OCI-LY1 (cell line): ENCODE measurements at regions not wholly inside any gene's neighbourhood (a gene's known extent, or its start where the extent isn't known, plus 50 kb on each side); places are given as distances from the start of the nearest gene placed in this dataset.

Source experiments
- H2AFZ ChIP-seq: fragments of 200-600 bp; sonication (generic), shearing (Covaris generic); 2 replicates; pipeline ENCODE4 v1.6.0; 2014; ENCODE audit warnings: antibody characterized with exemption, mild to moderate bottlenecking, low read length
- H3F3A ChIP-seq: fragments of 200-600 bp; sonication (generic), shearing (Covaris generic); 2 replicates; pipeline ENCODE4 v1.6.0; 2014; ENCODE audit warnings: mild to moderate bottlenecking, antibody characterized with exemption, low read length, moderate library complexity; ENCODE audit not compliant: insufficient read depth
- H3K27ac ChIP-seq: fragments of 200-600 bp; sonication (generic); 2 replicates; pipeline ENCODE4 v1.5.1; 2014; ENCODE audit warnings: low read length, mixed run types, mild to moderate bottlenecking, low read depth; ENCODE audit not compliant: poor library complexity, severe bottlenecking
- H3K27me3 ChIP-seq: fragments of 200-600 bp; sonication (generic); 2 replicates; pipeline ENCODE4 v1.6.0; 2014; ENCODE audit warnings: antibody characterized with exemption, mild to moderate bottlenecking, low read length, moderate library complexity; ENCODE audit not compliant: insufficient read depth
- H3K36me3 ChIP-seq: fragments of 200-600 bp; sonication (generic); 2 replicates; pipeline ENCODE4 v1.6.1; 2014; ENCODE audit warnings: mild to moderate bottlenecking, antibody characterized with exemption, low read length, moderate library complexity, mixed read lengths; ENCODE audit not compliant: insufficient read depth
- H3K4me1 ChIP-seq: fragments of 200-600 bp; sonication (generic); 2 replicates; pipeline ENCODE4 v1.5.1; 2014; ENCODE audit warnings: mild to moderate bottlenecking, low read length, moderate library complexity; ENCODE audit not compliant: insufficient read depth, severe bottlenecking
- H3K4me2 ChIP-seq: fragments of 200-600 bp; sonication (generic), shearing (Covaris generic); 2 replicates; pipeline ENCODE4 v1.6.1; 2014; ENCODE audit warnings: low read length
- H3K4me3 ChIP-seq: fragments of 200-600 bp; sonication (generic); 2 replicates; pipeline ENCODE4 v1.5.1; 2014; ENCODE audit warnings: low read length, low read depth, mild to moderate bottlenecking, mixed read lengths; ENCODE audit not compliant: poor library complexity, severe bottlenecking
- H3K79me2 ChIP-seq: fragments of 200-600 bp; shearing (Covaris generic); 2 replicates; pipeline ENCODE4 v1.6.1; 2016; ENCODE audit warnings: mixed run types, low read length, mixed read lengths; ENCODE audit not compliant: insufficient read depth
- H3K9ac ChIP-seq: fragments of 200-600 bp; sonication (generic), shearing (Covaris generic); 2 replicates; pipeline ENCODE4 v1.6.1; 2014; ENCODE audit warnings: mild to moderate bottlenecking, low read length, mixed read lengths
- H3K9me2 ChIP-seq: fragments of 200-600 bp; sonication (generic), shearing (Covaris generic); 2 replicates; pipeline ENCODE4 v1.6.1; 2014; ENCODE audit warnings: low read depth, mild to moderate bottlenecking, low read length, mixed read lengths
- H3K9me3 ChIP-seq: fragments of 200-600 bp; shearing (Covaris generic); 2 replicates; pipeline ENCODE4 v1.6.1; 2014; ENCODE audit warnings: low read length, mixed read lengths
- H4K20me1 ChIP-seq: fragments of 200-600 bp; sonication (generic), shearing (Covaris generic); 2 replicates; pipeline ENCODE4 v1.6.0; 2016; ENCODE audit warnings: mild to moderate bottlenecking, low read length; ENCODE audit not compliant: insufficient read depth
- CTCF ChIP-seq: fragments of 200-600 bp; sonication (generic), shearing (Covaris generic); IDR thresholded peaks from 2 replicates; pipeline ENCODE4 v1.5.1; 2017; ENCODE audit warnings: mild to moderate bottlenecking, antibody characterized with exemption, low read length, moderate library complexity, mixed read lengths
- EZH2 ChIP-seq: fragments of 200-600 bp; sonication (generic), shearing (Covaris generic); IDR thresholded peaks from 2 replicates; pipeline ENCODE4 v1.8.0; 2017; ENCODE audit warnings: borderline replicate concordance, mixed run types, mild to moderate bottlenecking, antibody characterized with exemption, low read length, moderate library complexity, mixed read lengths

- H3K9me3 ChIP-seq, result no peaks in the 10 kb centered on the region
- H3K9me2 ChIP-seq, result no peaks in the 10 kb centered on the region
- H3K27me3 ChIP-seq, result no peaks in the 10 kb centered on the region
- H3K27ac ChIP-seq, result no peak overlapping the region
- H3K4me2 ChIP-seq, result no peak overlapping the region
- H4K20me1 ChIP-seq, result no peaks in the 10 kb centered on the region
- no peak overlapping the region for H3K4me3 ChIP-seq
- H2AFZ ChIP-seq, result no peak overlapping the region
- no peaks in the 10 kb centered on the region for H3K79me2 ChIP-seq
- H3K4me1 ChIP-seq, result no peaks in the 10 kb centered on the region
- TF ChIP-seq CTCF, result no peak
- TF ChIP-seq EZH2, result no peak
- H3K9ac ChIP-seq, result no peak overlapping the region
- no peaks in the 10 kb centered on the region for H3K36me3 ChIP-seq
- no peaks in the 10 kb centered on the region for H3F3A ChIP-seq
Measured at GRCh38 chr2:129422028-129422427, 557.4 kb upstream of the RAB6C start.

GRCh38 chr2:129428086-129428660, 551.3 kb upstream of the RAB6C start:
- Histone ChIP-seq H3F3A (no peaks in the 10 kb centered on the region), H3K9me3 (no peaks in the 10 kb centered on the region), H3K36me3 (no peaks in the 10 kb centered on the region), H3K27me3 (no peaks in the 10 kb centered on the region), H4K20me1 (no peaks in the 10 kb centered on the region), H3K9me2 (no peaks in the 10 kb centered on the region), H3K27ac (peak overlapping the region; percentile 76), H3K4me2 (no peak overlapping the region), H3K79me2 (no peaks in the 10 kb centered on the region), H3K4me3 (no peak overlapping the region), H3K9ac (no peak overlapping the region), H3K4me1 (peaks cover 11% of the 10 kb centered on the region), H2AFZ (no peak overlapping the region; the same call in 1 of the 2 replicates)
- TF ChIP-seq CTCF, result no peak
- no peak for TF ChIP-seq EZH2

GRCh38 chr2:129430911-129431310, 548.6 kb upstream of the RAB6C start:
- no peaks in the 10 kb centered on the region for H3K79me2 ChIP-seq
- no peaks in the 10 kb centered on the region for H3K27me3 ChIP-seq
- H3K9ac ChIP-seq, result no peak overlapping the region
- no peak overlapping the region for H3K27ac ChIP-seq
- no peaks in the 10 kb centered on the region for H4K20me1 ChIP-seq
- no peaks in the 10 kb centered on the region for H3K9me3 ChIP-seq
- H3K4me3 ChIP-seq, result no peak overlapping the region
- H2AFZ ChIP-seq, result no peak overlapping the region
- no peaks in the 10 kb centered on the region for H3F3A ChIP-seq
- TF ChIP-seq CTCF (no peak), EZH2 (no peak)
- no peak overlapping the region for H3K4me2 ChIP-seq
- H3K4me1 ChIP-seq, result peaks cover 11% of the 10 kb centered on the region
- no peaks in the 10 kb centered on the region for H3K9me2 ChIP-seq
- no peaks in the 10 kb centered on the region for H3K36me3 ChIP-seq
